LNCAP (cell line): ENCODE measurements at regions not wholly inside any gene's neighbourhood (a gene's known extent, or its start where the extent isn't known, plus 50 kb on each side); places are given as distances from the start of the nearest gene placed in this dataset.

Source experiments
- TF ChIP-seq, protein P1 (sequence below): fragments of 450-650 bp; IDR thresholded peaks from 2 replicates; pipeline ENCODE4 v1.5.1; 2017; ENCODE audit warnings: mild to moderate bottlenecking

DNA sequence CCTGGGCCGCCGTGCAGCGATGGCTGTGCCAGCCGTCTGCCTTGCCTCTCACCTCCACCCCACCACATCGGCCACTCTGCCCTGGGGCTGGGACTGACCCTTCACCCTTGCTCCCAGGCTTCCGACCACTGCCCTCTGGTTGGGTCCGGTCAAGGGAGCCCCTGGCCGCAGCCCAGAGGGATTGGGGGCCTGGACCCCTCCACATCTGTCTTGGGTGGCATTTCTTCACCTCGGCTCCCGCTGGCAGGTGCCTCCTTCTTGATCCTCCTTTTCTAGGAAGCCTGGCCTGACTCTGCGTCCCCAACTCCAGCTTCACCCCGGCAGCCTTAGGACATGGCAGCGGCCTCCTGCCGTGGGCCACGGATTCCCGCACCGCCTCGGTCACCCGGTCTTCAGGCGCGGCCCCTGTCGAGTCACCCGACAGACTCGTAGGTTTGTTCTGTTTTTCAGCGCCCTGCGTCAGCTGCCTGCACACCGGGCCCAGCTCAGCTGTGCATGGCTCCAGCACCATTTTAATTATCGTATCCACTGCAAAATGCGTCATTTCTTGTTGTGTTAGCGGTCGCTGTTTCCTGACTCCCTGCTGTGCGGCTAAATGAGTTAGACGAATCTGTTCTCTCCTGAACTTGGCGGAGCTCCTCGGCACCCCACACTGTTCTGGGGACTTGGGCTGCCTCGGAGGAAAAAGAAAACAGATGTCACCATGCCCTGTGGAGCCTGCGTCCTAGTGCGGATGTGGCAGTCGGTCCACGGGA is 124.0 kb downstream of the FAM53A start:
- TF ChIP-seq, protein P1, sequence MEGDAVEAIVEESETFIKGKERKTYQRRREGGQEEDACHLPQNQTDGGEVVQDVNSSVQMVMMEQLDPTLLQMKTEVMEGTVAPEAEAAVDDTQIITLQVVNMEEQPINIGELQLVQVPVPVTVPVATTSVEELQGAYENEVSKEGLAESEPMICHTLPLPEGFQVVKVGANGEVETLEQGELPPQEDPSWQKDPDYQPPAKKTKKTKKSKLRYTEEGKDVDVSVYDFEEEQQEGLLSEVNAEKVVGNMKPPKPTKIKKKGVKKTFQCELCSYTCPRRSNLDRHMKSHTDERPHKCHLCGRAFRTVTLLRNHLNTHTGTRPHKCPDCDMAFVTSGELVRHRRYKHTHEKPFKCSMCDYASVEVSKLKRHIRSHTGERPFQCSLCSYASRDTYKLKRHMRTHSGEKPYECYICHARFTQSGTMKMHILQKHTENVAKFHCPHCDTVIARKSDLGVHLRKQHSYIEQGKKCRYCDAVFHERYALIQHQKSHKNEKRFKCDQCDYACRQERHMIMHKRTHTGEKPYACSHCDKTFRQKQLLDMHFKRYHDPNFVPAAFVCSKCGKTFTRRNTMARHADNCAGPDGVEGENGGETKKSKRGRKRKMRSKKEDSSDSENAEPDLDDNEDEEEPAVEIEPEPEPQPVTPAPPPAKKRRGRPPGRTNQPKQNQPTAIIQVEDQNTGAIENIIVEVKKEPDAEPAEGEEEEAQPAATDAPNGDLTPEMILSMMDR = no peak

GRCh38 chr4:1558205-1558604 is 125.9 kb downstream of the FAM53A start:
- TF ChIP-seq, protein P1 = no peak

GRCh38 chr4:1557221-1557597 is 126.9 kb downstream of the FAM53A start:
- TF ChIP-seq, protein P1 = no peak

- TF ChIP-seq, protein P1 = no peak
Measured at GRCh38 chr4:1556541-1557220, 127.4 kb downstream of the FAM53A start.

- TF ChIP-seq, protein P1 = no peak
Measured at GRCh38 chr4:1554876-1555265, 129.2 kb downstream of the FAM53A start.

DNA sequence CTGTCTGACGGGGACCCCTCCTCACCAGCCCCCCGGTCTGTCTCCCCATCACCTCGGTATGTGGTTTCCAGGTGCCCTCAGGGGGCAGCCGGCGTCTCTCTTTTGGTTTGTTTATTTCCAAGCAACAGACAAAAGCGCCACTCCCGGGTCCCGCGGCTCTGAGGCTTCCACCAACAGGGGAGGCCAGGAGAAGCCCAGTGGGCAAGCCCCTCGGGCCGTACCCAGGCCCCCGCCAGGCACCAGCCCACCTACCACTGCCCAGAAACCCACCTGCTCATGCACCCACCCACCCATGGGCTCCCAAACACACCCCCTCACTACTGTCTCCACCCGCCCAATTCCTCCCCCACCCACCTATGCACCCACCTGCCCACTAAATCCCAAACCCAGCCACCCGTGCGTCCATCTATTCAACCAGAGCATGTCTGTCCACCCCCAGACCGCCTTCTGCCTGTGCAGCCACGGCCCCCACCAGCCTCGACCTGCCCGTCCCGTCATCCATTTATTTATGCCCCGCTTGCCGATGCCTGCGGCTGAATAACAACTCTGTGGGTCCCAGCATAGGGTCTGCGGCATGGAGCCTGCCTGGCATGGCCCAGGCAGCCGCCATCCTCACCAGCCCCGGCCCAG is 129.8 kb downstream of the FAM53A start:
- TF ChIP-seq, protein P1 = no peak

- TF ChIP-seq, protein P1 = no peak
Measured at GRCh38 chr4:1553365-1553764, 130.7 kb downstream of the FAM53A start.
